GM21367 (cell line): ENCODE measurements at regions not wholly inside any gene's neighbourhood (a gene's known extent, or its start where the extent isn't known, plus 50 kb on each side); places are given as distances from the start of the nearest gene placed in this dataset.
"Not testable (repeated sequence)": the region's sequence is repeated elsewhere in the genome, so short reads cannot be mapped to it uniquely, and the experiment has no call there.

Source experiments
- ATAC-seq: cut with Tn5 transposase; IDR thresholded peaks from one replicate; pipeline ENCODE4 v1.9.1; 2021; ENCODE audit not compliant: unreplicated experiment

DNA sequence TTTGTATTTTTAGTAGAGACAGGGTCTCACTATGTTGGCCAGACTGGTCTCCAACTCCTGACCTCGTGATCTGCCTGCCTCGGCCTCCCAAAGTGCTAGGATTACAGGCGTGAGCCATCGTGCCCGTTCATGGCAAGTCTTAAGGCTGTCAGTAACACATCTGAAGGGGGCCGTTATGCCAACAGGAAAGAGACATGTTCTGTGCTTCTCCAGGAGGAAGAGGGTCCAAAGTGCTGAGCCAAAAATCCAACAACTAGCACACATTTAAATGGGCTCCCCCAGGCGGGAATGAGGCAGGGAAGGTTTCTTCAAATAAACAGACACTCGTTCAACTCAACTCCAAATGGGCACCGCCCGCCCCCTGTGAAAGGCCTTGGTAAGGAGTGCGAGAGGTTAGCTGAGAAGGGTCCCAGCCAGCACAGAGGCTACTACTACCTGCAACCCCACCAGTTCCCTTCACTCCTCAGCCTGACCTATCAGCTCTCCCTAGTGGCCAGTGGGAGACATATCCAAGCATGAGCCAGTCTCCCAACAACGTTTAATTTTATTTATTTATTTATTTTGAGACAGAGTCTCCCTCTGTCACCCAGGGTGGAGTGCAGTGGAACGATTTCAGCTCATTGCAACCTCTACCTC is 84.1 kb upstream of the DMRT1 start:
- no peak for ATAC-seq

DNA sequence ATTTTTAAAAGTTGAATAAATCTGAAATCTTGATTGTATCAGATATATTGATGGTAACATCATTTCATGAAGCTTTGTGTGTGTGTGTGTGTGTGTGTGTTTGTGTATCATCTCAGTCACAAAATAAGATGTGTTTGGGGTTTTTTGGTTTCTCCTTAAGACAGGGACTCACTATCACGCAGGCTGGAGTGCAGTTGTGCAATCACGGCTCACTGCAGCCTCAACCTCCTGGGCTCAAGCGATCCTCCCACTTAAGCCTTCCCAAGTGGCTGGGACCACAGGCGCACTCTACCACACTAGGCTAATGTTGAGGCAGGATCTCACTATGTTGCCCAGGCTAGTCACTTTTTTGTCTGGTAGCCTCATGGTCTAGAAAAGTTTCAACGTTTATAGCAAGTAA is 83.4 kb upstream of the DMRT1 start:
- no peak for ATAC-seq

DNA sequence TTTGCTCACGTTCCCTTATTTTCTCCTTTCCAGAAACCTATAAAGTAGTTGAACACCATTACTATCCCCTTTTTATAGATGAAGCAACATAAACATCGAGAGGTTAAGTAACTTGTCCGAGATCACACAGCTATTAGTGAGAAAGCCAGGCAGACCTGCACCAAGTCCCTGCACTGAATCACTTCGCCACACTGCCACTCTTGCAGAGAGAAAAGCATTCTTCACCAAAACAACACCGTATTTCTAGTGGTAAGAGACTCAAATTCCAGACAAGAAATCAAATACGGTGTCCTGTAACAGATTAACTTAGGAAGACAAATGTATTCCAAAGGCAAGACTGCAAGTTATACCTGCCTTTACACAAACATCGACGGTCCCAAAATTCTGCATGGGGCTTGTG is 82.0 kb upstream of the DMRT1 start:
- ATAC-seq: no peak

DNA sequence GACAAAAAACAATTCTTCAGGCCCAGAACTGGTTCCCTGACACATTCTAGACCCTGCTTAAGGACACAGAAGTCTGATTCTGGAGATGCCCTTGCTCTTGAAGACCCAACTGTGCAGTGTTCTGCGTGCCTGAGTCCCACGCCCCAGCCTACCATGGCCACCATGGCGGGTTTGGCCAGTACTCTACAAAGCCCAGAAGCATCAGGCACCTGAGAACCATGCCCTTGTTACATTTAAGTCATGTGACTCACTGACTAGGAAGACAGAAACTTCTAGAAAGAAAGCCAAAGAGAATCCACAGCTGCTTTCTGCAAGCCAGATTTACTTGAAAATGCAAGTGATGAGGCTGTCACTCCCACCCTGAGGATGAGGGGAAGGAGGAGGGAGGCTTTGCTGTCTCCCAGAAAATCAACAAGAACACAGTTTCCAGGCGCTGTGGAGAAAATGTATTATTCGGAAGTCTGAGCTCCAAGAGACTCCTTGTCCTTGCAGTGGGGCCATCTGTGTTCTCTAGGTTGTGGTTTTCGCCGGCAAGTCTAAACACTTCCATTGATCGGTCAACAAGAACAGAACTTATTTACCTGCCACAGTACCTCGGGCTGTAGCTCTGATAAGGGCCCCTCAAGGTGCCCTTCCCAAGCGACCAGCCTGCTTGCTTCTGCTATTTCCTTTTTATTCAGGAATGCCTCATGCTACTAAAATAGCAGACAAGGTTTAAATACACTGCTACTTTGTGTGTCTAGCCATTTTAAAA is 81.3 kb upstream of the DMRT1 start:
- no peak for ATAC-seq

DNA sequence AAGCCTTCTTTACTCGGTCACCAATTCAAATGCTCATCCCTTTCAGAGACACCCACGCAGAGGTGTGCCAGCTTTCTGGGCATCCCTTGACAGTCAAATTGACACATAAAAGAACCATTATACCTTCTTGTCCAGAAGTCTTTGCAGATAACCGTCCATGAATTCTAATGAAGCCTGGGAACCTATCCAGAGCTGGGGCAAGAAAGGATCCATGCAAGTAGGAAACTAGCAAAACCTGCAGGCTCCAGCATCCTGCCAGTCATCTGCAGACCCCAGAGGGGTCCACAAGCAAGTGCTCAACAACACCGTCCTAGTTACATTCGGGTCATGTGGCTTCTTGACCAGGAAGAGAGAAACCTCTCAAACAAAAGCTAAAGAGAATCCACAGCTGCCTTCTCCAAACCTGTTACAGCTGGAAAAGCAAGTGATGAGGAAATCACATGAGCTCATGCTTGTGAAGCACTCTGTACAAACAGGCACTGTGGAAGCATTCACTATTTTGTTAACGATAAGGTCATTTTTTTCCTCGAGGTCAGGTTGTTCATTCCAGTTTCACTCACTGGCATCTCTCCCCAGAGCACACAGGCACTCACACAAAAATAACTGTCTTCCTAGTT is 80.2 kb upstream of the DMRT1 start:
- no peak for ATAC-seq

DNA sequence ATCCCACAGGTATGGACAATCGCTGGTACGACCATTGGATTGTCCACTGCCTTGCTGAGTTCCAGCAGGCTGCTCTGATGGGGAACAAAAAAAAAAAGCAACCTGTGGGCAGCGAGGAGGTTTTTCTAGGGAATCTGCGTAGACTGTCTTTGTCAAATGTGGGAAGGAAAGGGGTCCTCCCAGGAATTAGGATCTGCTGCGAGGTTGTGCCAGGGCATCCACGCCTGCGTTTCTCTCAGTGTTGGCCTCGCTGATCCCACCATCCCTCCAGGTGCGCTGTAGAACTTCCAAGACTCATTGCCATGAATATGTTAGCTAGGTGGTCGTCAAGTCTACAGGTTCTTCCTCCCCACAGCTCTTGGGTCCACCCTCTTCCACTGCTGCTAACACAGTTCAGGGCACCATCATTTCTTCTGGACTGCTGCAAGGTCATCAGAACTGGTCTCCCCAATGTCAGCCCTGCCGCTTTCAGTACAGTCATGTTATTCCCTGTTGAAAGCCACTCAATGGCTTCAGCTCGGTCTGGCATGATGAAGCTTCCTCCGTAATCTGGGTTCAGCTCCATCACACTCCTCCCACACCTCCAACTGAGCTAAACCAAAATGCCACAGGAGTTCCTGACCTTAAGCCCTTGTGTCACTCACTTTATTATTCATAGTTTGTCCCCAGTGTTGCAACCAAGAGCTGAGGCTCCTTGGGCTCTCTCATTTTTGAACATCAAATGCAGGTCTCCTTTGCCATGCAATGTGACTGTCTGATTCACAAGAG is 79.5 kb upstream of the DMRT1 start:
- ATAC-seq: no peak

DNA sequence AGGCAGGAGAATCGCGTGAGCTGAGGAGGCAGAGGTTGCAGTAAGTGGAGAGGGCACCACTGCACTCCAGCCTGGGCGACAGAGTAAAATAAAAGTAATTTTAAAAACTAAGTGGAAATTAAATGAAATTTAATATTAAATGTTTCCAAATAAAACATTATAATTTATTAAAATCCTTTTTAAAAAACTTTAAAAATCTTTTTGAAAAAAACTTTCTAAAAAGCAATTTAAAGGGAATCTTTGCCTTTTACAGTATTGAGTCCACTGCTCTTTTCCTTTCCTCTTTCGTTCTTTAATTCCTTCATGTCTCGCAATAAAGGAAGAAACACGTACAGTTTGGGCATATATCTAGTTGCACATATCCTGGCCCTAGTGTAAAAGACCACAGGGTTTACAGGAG is 77.8 kb upstream of the DMRT1 start:
- ATAC-seq: no peak

DNA sequence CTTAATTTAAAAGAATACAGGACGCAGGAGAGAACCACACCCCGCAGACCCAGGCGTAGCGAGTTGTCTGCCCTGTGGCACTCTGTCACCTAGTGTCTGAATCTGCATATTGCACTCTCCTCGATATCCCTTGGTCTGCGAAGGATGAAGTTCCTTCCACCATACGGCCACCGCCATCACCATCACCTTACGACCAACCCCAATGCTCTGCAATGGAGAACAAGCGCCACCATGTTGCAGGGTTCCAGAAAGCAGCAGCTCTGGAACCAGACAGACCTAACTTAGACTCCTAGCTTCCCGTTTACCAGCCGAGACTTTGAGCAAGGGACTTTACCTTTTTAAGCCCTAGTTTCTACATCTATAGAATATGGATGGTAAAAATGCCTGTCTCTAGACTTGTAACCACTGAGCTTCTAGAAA is 77.4 kb upstream of the DMRT1 start:
- ATAC-seq: peak; percentile 97

DNA sequence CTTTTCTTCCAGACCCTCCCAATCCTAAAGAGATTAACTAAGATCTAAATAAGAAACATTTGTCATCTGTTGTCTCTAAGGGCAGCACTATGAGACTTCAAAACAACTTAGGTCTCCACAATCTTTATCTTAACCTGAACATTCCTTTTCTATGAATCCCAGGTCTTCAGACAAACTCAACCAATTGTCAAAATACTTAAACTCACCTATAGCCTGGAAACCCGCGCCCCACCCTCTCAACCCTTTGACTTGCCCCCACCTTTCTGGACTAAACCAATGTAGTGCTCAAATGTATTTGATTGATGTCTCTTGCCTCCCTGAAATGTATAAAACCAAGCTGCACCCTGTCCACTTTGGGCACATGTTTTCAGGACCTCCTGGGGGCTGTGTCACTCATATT is 76.5 kb upstream of the DMRT1 start:
- ATAC-seq: no peak

DNA sequence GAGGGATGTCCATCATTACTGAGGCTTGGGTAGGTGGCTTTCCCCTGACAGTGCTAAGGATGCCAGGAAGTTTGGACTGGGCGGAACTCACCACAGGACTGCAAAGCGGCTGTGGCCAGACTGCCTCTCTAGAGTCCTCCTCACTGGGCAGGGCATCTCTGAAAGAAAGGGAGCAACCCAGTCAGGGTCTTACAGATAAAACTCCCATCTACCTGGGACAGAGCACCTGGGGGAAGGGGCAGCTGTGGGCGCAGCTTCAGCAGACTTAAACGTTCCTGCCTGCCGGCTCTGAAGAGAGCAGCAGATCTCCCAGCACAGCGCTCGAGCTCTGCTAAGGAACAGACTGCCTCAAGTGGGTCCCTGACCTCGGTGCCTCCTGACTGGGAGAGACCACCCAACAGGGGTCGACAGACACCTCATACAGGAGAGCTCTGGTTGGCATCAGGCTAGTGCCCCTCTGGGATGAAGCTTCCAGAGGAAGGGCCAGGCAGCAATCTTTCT is 74.4 kb upstream of the DMRT1 start:
- ATAC-seq: not testable (repeated sequence)

DNA sequence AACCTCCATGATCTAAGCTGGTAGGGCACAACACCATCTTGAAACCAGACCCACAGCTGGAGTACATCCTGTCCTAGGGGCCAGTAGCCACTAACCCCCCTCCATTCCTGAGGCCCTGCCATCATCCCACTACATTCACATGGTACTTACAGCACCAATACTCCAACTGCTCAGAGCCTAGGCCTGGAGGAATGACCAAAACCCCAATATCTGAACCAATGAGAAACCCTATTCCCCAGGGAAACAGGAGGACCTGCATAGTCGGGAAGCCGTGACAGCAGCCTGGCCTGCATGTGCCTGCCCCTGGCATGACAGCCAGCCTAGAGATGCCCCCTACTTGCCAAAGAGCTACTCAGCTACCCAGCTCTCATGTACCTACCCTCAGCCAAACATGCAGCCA is 65.4 kb upstream of the DMRT1 start:
- no peak for ATAC-seq

DNA sequence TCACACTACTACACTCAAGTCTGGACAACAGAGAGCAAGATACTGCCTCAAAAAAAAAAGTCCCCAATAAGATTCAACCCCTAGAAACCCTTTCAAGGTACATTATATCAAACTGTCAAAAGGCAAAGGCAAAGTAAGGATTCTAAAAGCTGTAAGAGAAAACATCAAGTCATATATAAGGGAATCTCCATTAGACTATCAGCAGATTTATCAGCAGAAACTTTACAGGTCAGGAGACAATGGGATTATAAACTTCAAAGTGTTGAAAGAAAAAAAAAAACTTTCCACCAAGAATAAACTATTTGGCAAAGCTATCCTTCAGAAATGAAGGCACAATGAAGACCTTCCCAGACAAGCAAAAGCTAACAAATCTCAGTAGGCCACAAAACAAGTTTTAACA is 63.5 kb upstream of the DMRT1 start:
- no peak for ATAC-seq

DNA sequence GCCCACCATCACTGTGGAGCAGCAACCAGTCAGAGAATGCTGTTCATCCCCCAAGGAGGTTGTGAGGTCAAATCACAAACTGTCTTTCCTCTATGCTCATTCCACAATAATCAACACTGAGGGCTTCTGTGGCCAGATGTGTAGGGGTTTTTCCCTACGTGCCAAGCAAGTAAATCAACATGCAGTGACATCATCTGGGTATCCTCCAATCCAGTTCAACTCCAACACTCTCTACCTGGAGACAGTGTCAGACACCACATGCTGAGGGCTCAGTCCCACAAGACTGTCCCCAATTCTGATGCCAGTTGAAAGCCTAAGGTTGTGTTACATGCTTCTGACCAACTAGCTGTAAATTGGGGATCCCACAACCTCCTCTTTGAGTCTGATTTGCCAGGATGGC is 57.3 kb upstream of the DMRT1 start:
- ATAC-seq: no peak

DNA sequence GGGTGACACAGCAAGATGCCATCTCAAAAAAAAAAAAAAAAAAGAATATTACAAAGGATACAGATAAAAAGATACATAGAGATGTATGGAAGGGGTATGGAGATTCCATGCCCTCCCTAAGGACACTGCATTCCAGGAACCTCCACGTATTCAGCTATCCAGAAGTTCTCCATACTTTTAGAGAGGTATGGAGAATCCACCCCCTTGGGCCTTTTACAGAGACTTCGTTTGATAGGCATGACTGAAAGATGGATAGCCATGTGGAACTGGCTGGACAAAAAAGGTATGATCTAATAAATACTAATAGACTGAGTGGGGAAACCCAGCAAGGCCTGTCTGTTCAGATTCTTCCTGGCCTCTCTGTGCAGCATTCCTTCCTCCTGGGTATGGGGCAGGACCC is 56.6 kb upstream of the DMRT1 start:
- no peak for ATAC-seq

DNA sequence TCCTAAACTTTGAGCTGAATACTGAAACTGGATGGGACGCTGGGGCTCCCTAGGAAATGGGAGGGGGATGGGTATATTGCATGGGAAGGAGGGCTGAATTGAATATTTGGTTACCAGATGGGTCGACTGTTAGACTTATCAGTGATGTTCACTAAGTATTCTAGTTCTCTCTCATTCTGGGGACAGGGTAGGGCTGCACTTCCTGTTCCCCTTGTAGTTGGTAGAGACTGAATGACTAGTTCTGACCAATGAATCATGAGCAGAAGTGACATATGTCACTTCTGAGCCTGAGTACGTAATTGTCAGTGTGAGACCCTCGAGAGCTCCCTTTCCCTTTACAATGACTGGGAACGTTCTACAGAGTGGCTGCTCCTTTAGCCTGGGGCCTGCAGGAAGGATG is 55.5 kb upstream of the DMRT1 start:
- ATAC-seq: no peak

DNA sequence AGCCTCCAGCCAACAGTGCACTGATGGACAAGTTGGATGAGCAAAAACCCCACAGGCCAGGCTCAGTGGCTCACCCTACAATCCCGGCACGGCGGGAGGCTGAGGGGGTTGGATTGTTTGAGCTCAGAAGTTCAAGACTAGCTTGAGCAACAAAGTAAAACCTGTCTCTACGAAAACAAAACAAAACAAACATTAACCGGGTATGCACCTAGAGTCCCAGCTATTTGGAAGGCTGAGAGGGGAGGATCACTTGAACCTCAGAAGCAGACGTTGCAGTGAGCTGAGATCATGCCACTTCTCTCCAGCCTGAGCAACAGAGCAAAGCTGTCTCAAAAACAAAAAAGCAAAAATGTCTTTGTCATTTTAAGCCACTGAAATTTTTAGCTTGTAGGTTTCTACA is 55.1 kb upstream of the DMRT1 start:
- no peak for ATAC-seq

DNA sequence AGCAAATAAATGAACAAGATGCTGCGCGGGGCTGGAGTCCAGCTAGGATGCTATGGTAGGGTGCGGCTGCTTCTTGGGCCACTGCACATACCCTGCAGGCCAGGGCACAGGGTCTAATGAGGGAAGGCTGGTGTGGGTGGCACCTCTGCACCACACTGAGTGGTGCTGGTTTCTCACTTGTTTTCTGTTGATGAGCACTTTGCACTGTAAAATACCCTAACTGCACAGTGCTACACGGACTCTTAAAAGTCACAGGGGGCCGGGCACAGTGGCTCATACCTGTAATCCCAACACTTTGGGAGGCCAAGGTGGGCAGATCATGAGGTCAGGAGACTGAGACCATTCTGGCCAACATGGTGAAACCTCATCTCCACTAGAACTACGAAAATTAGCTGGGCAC is 52.7 kb upstream of the DMRT1 start:
- no peak for ATAC-seq
